OCI-LY7 (cell line): ENCODE measurements at regions not wholly inside any gene's neighbourhood (a gene's known extent, or its start where the extent isn't known, plus 50 kb on each side); places are given as distances from the start of the nearest gene placed in this dataset.

Source experiments
- CTCF ChIP-seq: fragments of 200-600 bp; sonication (generic); conservative IDR thresholded peaks from 2 replicates; pipeline ENCODE4 v1.5.1; 2014; ENCODE audit warnings: mild to moderate bottlenecking, antibody characterized with exemption, low read length, moderate library complexity, mixed read lengths
- EZH2phosphoT487 ChIP-seq: fragments of 200-600 bp; sonication (generic); IDR thresholded peaks from 2 replicates; pipeline ENCODE4 v1.6.1; 2018; ENCODE audit warnings: low read depth, borderline replicate concordance, mild to moderate bottlenecking, mixed run types, antibody characterized with exemption, low read length, moderate library complexity, mixed read lengths

GRCh38 chr5:16378762-16379161 is 86.8 kb downstream of the ZNF622 start:
- TF ChIP-seq EZH2phosphoT487 (no peak), CTCF (no peak)
